ENCODE measurements at regions not wholly inside any gene's neighbourhood (a gene's known extent, or its start where the extent isn't known, plus 50 kb on each side); places are given as distances from the start of the nearest gene placed in this dataset.

DNA sequence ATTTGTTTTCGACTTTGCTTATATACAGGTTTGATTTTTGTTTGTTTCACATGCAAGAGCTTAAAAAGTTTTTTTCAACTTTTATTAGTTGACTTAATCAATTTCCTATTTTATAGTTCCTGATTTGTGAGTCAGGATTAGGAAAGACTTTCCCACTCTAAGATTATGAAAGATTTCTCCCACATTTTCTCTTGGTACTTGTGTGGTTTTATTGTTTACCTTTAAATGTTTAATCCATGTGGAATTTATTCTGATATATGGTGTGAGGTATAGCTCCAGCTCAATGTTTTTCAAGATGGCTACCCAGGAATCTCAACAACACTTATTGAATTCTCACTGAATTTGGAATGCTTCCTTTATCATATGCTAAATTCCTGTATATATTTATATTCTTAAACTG lies 117.8 kb upstream of the LGALSL start:
- DNase-seq (ENCODE audit: low read depth in 2 of 3, low spot score in 1 of 3) = no peak

DNA sequence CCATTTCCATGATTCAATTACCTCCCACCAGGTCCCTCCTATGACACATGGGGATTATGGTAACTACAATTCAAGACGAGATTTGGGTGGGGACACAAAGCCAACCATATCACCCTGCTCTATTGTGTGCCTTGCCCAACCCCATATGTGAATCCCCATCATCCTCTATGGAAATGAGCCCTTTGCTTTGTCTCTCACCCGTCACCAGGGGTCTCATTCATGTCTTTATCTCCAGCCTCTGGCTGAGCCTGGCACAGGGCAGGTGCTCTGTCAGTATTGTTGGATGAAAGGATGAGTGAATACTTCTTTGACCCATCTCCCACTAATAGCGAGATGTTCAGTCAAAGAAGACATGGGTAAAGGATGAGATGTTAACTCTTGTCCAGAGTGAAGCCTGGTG lies 116.6 kb upstream of the LGALSL start:
- DNase-seq (ENCODE audit: low read depth in 2 of 3, low spot score in 1 of 3) = no peak

DNA sequence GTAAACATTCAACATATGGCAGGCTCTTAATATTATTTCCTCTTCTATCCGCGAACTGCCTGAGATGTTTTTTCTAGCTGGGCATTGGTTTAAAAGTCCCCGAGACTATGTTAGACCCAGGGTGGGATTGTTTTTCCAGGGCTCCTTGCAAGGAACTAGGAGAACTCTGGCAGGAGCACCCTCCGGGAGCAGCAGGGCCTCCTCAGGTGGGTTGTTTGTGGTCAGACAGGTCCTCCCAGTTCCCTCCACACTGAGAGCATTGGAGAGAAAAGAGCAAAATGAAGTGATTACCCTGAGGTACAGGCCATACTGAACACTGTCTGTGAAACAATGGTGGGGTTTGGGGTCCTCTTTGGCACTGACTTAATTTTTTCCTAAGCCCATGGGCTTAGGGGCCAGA lies 115.9 kb upstream of the LGALSL start:
- DNase-seq (ENCODE audit: low read depth in 2 of 3, low spot score in 1 of 3) = no peak

DNA sequence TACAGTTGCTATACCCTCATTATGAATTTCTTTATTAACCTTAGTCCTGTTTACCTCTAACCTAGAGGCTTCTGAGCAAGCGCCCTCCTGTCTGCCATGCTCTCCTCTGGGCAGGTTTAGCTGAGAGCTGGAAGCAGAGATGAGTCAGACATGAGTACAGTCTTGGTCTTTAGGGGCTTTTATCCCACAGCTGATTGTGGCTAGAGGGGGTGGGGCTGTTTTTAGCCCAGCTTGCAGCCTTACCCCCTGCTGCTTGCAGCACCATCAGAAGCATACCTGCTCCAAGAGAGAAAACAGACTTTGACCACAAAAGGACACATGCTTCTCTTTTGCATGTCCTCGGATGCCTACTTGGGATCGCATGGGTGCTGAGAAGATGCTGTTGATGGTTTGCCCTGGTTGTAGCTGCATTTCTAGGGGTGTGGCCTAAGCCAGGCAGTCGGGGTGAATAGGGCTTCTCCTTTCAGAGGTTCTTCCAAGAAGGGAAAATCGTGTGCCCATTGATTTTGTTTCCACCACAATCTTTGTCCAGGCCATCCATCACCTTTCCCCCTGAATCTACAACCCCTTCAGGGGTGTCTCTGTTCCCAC lies 115.0 kb upstream of the LGALSL start:
- no peak for DNase-seq (ENCODE audit: low read depth in 2 of 3, low spot score in 1 of 3)

DNA sequence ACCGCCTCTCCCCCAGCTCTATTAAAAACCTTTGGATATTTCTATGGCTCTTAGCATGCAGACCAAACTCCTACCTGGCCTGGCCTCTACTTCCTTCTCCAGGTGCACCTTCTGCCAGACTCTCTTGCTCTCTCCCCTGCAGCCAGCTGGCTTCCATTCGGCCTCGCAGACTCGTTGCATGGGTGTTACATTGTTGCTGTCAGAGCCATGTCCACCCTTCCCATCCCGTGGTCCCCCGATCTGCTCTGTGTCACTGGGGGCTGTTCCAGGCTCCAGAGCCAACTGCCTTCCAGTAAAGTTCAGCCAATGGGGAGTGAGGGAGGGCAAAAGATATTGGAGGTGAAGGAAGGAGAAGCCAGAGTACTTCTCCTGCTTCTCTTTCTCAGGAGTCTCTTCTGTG lies 112.5 kb upstream of the LGALSL start:
- no peak for DNase-seq (ENCODE audit: low read depth in 2 of 3, low spot score in 1 of 3)

DNA sequence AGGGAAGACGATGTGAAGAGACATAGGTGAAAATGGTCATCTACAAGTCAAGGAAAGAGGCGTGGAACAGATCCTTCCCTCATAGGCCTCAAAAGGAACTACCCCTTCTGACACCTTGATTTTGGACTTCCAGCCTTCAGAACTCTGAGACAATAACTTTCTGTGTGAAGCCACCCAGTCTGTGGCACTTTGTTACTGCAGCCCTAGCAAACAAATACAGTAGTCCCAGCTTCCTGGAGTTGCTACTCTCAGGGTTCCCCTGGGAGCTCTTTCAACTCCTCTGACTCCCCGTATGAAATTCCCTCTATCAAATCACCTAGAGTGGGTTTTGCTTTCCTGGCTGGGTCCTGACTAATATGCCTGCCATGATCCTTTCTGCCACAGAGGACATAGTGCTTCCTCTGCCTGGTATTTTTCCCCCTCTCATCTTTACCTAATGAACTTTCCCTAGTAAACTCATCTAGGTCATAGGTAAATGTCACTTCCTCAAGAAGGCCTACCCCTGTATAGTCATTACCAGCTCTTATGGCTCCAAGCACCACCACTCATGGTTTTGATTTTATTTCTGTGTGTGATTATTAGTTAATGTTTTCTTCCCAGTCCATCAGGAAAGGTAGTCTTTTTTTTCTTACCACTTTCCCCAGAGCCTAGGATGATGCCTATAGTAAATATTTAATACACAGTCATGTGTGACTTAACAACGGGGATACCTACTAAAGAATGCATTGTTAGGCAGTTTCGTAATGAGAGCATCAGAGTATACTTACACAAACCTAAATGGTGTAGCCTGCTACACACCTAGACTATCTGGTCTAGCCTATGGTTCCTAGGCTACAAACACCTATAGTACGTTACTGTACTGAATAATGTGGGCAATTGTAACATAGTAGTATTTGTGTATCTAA lies 111.5 kb upstream of the LGALSL start:
- no peak for DNase-seq (ENCODE audit: low read depth in 2 of 3, low spot score in 1 of 3)

DNA sequence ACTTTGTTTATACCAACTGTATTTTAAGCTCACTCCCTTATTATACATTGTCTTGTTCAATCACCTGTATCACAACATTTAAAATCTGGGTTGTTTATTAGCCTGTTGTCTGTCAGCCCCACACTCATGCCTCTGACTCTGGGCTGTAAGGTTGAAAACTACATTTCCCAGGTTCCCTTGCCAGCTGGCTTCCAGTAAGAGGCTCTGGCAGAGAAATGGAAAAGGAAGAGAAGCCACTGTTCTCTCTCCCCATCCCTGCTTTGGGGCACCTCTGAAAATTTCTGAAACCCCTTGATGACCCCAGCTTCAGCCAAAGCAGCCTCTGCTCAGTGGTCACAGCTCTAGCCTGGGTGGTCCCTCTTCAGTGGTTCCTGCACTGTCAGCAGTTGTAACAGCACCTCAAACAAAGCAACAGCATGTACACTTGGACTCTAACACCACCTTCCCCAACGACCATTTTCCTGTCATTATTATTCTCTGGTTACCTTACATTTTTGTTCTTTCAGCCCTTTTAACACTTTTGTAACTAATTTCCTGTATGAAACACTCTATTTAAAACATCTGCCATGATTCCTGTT lies 108.9 kb upstream of the LGALSL start:
- no peak for DNase-seq (ENCODE audit: low read depth in 2 of 3, low spot score in 1 of 3)

DNA sequence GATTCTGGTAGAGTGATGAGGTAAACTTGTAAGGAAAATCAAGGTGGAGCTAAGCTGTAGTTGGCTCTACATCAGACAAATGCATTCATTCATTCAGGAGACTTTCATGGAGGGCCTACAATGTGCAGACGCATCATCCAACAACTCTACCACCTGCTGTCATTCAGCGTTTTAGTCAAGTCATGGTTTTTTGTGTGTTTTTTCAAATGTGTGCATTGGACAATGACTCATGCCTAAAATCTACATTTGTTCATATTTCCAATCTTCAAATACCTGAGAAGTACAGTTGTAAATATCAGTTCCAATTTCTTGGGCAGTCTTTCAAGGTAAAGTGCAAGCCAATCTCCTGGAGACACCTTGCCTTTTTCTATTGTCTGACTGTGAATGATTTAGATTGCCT lies 108.0 kb upstream of the LGALSL start:
- DNase-seq (ENCODE audit: low read depth in 2 of 3, low spot score in 1 of 3) = no peak

DNA sequence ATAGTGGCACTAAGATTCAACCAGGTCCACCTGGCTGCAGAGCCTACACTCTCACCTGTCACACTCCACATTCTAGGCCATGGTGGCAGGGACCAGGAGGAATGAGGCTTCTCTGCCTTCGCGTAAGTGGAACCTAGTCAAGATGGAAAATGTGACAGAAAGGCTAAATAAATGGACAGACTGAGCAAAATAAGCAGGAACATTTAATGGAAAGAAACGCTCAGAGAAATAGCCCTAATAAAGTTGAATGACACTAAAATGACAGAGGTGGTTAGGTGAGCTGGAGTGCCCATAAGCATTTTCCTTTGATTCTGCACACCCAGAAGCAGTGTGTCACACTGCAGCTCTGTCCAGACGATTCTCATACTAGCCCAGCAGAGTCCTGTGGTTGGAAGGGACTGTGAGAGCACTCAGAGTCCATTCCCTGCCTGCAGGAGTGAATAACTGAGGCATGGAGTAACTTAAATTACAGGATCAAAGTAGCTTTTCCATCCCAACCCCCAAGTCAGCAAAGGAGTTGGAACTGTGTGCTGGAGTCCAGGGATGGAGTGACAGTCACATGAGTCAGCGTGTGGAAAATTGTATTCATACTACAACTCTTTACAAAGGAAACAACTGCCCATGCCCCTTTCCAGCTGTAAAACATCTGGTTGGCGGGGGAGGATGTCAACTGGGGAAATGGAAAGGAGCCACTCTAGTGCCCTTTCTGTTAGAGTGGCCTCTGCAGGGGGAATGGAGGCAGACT lies 105.4 kb upstream of the LGALSL start:
- no peak for DNase-seq (ENCODE audit: low read depth in 2 of 3, low spot score in 1 of 3)

DNA sequence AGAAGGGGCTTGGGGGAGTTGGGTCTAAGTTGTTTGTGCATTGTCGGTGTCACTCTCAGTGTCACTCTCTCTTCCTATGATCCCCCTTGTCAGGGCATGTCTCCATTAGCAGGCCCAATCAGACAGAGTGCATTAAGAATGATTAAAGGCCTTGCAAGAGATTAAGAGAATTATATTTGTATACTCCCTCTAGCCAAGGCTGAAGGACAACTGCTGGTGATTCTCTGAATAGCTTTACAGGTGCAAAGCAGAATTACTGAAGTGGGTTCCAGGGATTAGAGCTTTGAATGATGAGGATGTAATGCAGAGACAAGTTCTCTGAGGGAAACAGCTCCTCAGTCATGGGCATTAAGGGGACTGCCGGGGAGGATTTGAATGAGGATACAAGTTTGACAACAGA lies 104.8 kb upstream of the LGALSL start:
- DNase-seq (ENCODE audit: low read depth in 2 of 3, low spot score in 1 of 3) = no peak

DNA sequence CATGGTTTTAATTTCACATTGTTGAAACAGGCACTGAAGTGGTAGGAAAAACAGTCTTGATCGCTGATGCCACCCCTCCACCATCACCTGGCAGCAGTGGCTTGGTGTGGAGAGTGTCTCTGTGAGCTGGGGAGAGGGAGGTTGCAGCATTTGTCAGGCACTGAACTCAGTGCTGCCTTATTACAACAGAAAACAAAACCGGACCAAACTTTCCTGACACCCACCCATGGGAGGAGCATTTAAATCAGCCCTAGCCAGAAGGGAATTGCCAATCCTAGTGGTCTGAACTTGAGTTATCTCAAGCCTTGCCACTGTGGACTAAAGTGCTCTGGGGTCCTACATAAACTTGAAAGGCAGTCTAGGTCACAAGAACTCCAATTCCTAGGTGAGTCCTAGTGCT lies 103.0 kb upstream of the LGALSL start:
- DNase-seq (ENCODE audit: low read depth in 2 of 3, low spot score in 1 of 3) = no peak

DNA sequence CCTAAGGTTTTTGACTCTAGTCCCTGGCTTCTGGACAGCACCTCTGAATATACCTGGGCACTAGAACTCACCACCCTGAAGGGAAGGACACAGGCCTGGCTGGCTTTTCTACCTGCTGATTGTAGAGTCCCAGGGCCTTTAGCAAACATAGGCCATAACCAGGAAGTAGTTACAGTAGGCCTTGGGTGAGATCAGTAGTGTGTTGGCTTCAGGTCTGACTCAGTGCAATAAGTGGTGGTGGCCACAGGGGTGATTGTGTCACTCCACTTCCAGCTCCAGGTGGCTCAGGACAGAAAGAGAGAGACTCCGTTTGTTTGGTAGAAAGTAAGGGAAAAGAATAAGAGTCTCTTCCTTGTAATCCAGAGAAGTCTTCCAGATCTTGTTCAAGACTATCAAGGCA lies 101.7 kb upstream of the LGALSL start:
- DNase-seq (ENCODE audit: low read depth in 2 of 3, low spot score in 1 of 3) = no peak

DNA sequence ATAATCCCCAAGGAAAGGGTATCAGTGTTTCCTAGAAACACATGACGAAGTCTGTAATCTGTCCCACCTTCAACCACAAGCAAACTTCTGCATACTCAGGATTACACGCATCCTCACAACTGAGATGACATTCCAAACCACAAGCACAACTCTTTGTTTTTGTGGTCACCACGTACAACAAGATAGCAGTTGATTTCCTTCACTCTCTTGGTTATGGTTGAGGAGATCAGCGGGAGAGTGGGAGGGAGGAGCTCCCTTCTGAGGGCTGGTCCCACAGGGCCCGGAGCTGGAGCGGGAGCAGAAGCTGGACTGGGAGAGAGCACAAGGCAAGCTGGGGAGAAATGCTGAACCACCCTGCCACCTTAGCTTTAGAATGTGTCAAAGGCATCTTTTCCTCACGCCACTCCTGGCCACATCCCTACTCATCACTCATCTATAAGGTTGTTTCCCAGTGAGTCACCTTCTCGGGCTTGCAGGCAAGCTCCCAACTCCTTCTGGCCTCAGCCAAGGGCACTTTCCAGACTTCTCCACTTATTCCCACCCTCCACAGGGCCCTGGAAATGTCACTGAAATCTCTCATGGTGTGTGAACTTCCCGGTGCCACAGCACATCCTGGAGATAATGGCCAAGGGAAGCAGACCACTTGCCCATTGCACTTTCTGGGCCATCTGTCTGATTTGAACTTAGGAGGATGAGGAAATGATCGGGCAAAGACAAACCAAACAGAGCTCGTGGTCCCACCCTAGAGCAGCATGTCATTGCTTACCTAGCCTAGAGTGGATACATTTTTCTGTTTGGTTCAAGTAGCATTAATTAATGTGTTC lies 98.9 kb upstream of the LGALSL start:
- DNase-seq (ENCODE audit: low read depth in 2 of 3, low spot score in 1 of 3) = no peak

DNA sequence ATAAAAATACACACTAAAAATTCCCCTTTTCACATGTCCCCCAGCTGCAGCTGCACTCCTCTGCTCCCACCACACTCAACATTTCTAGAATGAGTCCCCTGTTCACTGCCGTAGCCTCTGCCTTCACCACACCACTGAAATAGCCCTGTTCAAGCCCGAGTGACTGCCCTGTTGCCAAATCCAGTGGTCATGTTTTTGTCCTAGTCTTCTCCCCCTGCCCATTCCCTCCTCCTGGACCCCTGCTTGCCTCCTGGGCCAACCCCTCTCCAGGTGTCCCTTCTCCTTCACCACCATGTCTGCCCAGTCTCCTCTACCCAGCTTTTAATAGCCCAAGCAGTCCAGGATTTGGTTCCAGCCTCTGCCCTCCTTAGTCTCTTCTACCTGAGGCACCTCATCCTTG lies 97.1 kb upstream of the LGALSL start:
- DNase-seq (ENCODE audit: low read depth in 2 of 3, low spot score in 1 of 3) = no peak

DNA sequence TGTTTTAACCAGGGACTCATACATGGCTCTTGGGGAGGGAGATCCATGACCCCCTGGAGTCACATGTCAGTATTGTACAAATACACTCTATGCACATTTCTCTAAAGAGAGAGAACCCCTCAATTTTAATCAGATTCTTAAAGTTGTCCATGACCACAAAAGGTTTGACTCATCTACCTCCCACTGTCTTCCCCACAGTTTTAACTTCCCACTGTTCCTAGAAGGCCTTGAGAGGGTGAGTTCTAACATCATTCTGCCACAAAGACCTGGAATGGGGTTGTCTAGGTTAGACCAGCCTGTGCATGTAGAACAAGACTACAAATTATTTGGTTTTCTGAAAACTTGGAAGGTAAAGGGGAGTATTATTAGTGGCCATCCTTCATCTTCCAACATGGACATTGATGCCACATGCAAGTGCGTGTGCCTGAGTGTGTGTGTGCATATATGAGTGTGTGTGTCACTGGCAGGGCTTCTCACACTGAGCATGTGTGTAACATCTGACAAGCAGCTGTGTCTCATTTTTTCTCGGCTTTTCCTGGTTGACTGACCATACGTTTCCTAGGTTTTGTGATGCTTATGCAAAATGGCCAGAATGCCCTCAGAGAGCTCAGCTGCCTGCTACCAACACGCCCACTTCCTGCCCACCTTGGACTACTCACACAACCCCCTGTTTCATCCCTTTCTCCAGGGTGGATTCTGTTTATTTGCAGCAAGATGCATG lies 94.6 kb upstream of the LGALSL start:
- no peak for DNase-seq (ENCODE audit: low read depth in 2 of 3, low spot score in 1 of 3)

DNA sequence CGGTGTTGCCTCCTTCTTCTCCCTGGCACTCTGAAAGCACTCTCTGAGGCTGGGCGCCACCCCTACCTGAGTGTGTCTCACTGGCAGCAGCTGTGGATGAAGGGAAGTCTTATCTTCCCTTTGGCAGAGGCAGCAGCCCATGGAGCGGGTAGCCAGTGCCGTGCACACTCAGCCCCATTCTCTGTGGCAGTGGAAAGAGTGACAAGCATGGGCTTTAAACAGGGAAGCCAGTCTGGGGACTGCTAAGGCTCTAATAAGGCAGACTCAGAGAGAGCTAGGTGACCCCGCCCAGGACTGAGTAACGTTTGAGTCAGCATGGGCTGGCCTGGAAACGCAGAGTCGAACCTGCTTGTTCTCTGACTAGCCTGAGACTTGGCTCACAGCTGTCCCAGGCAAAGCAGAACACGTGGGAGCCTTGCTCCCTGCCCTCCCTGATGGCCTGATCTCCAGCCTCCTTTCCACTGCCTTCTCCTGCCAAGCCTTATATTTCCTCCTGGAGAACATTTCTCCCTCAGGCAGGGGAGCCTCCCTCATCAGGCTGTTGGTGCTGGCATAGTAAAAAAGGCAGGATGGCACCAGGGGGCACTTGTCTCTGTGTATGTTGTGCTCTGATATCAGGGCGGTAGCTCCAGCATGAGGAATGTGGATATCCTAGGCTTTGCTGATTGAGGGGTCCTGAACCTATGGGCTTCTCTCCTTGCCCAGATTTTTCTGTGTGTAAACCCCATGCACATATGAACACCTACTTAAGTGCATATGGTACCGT lies 93.9 kb upstream of the LGALSL start:
- peak; percentile 46 to 62 (median 56) for DNase-seq (ENCODE audit: low read depth in 2 of 3, low spot score in 1 of 3)

DNA sequence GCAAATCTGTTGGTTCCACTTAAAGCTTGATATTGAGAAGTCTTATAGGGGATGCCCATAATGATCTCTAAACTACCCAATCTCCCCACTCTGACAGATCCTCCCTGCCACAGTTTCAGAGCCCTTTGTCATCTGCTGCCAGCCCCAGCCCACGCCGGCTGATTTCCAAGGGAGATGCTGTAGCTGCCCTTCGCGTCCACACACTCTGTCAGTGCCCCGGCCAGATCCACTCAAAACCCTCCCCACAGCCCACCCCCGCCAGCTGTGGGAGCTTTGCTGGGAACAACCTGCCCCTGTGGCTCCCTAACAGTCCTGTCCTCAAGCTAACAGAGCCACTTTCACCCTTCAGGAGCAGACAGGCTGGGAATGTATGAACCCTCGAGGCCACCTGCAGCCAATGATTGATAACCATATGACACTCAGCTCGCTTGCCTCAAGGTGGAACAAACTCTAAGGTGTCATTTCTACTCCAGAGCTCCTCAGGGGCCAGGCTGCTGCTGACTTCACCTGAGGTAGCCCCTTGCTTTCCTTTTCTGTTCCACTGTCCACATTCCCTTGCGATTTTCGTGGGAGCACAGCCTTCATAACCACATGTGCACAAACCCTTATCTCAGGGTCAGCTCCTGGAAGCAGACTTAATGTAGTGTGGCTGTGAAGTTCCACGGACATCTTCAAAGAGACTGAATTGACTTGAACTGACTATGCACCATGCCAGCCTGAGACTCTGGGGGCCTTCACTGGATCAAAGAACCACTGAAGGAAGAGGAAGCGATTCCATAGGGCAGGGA lies 92.6 kb upstream of the LGALSL start:
- DNase-seq (ENCODE audit: low read depth in 2 of 3, low spot score in 1 of 3) = no peak

DNA sequence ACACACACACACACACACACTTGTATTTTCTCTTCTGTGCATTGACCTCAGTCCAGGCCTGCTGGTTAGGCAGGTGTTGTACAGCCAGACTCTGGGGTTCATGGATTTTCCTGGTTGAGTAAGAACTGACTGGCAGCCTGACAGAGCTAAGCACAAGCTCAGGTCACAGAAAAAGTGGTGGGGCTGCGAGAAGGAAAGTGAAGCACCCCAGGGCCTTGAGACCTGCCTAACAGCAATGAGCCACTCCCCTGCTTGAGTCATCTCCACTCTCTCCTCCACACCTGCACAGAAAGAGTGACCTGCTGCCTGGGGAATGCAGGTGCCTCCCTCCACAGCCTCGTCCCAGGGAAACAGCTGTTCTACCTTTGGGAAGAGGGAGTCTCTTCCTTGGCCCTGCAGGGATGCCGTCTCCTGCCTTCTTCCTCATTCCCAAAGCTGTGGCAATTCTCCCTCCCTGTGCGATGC lies 91.4 kb upstream of the LGALSL start:
- no peak for DNase-seq (ENCODE audit: low read depth in 2 of 3, low spot score in 1 of 3)

DNA sequence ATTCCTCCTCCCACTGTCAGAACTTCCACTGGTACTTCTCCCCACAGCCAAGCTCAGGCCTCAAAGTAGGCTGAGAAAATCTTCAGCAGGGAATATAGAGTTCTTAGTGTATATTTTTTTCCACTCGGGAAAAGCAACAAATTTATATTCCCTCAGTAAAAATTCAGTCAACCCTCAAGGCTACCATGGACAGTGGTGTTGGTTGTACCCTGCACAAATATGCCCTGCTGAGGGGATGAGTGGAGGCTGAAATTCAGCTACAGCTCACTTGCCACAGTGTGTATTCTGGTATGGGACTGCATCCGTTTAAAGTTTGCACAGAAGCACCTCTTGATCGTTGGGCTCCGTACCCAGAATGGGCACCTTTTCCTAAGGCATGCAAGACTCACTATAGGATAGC lies 90.8 kb upstream of the LGALSL start:
- no peak for DNase-seq (ENCODE audit: low read depth in 2 of 3, low spot score in 1 of 3)
